Effector memory CD4-positive, alpha-beta T cell (primary cell): ENCODE measurements at regions not wholly inside any gene's neighbourhood (a gene's known extent, or its start where the extent isn't known, plus 50 kb on each side); places are given as distances from the start of the nearest gene placed in this dataset.

Experiments used
- DNase-seq, 3 donors: peaks; one replicate each; pipeline ENCODE4 v3.0.0-alpha.2; 2020
- H3K27ac ChIP-seq: 2 replicates; pipeline ENCODE4 v1.7.0; 2013; ENCODE audit warnings: mild to moderate bottlenecking, low read length, moderate library complexity; ENCODE audit not compliant: insufficient read depth, poor library complexity, severe bottlenecking
- H3K27me3 ChIP-seq: replicated peaks from 2 replicates; pipeline ENCODE4 v1.7.0; 2013; ENCODE audit warnings: mild to moderate bottlenecking, low read length; ENCODE audit not compliant: insufficient read depth, control insufficient read depth, poor library complexity, severe bottlenecking
- H3K36me3 ChIP-seq: 2 replicates; pipeline ENCODE4 v1.7.0; 2013; ENCODE audit warnings: mild to moderate bottlenecking, low read length, moderate library complexity; ENCODE audit not compliant: control insufficient read depth, insufficient read depth
- H3K4me1 ChIP-seq: 2 replicates; pipeline ENCODE4 v1.7.0; 2013; ENCODE audit warnings: low read length, mild to moderate bottlenecking; ENCODE audit not compliant: control insufficient read depth, insufficient read depth, poor library complexity, severe bottlenecking
- H3K4me3 ChIP-seq: 2 replicates; pipeline ENCODE4 v1.7.0; 2013; ENCODE audit warnings: low read length, low read depth, mild to moderate bottlenecking; ENCODE audit not compliant: insufficient read depth, poor library complexity, severe bottlenecking
- H3K9me3 ChIP-seq: 2 replicates; pipeline ENCODE4 v1.7.0; 2013; ENCODE audit warnings: mild to moderate bottlenecking, low read length, moderate library complexity; ENCODE audit not compliant: control insufficient read depth

GRCh38 chr10:4345877-4346646 is 479.9 kb upstream of the AKR1E2 start:
- Histone ChIP-seq H3K4me3 (no peak overlapping the region), H3K9me3 (no peaks in the 10 kb centered on the region), H3K27ac (no peak overlapping the region), H3K36me3 (no peaks in the 10 kb centered on the region), H3K27me3 (no peaks in the 10 kb centered on the region), H3K4me1 (no peaks in the 10 kb centered on the region)
- DNase-seq, result no peak

GRCh38 chr10:4344492-4344994 is 481.5 kb upstream of the AKR1E2 start:
- Histone ChIP-seq H3K27ac (no peak overlapping the region), H3K4me3 (no peak overlapping the region), H3K9me3 (no peaks in the 10 kb centered on the region), H3K27me3 (no peaks in the 10 kb centered on the region), H3K4me1 (no peaks in the 10 kb centered on the region), H3K36me3 (no peaks in the 10 kb centered on the region)
- no peak for DNase-seq

GRCh38 chr10:4343873-4344272 is 482.1 kb upstream of the AKR1E2 start:
- H3K36me3 ChIP-seq, result no peaks in the 10 kb centered on the region
- no peak overlapping the region for H3K4me3 ChIP-seq
- H3K27ac ChIP-seq, result no peak overlapping the region

GRCh38 chr10:4343091-4343490 is 482.9 kb upstream of the AKR1E2 start:
- no peak for DNase-seq
- Histone ChIP-seq H3K4me1 (no peaks in the 10 kb centered on the region), H3K27me3 (no peaks in the 10 kb centered on the region), H3K4me3 (no peak overlapping the region), H3K36me3 (no peaks in the 10 kb centered on the region), H3K9me3 (no peaks in the 10 kb centered on the region), H3K27ac (no peak overlapping the region)

More at GRCh38 chr10:4343873-4344272, 482.1 kb upstream of the AKR1E2 start:
- Histone ChIP-seq H3K27me3 (no peaks in the 10 kb centered on the region), H3K9me3 (no peaks in the 10 kb centered on the region), H3K4me1 (no peaks in the 10 kb centered on the region)
- no peak for DNase-seq

- Histone ChIP-seq H3K4me3 (no peak overlapping the region), H3K27me3 (no peaks in the 10 kb centered on the region), H3K36me3 (no peaks in the 10 kb centered on the region), H3K27ac (no peak overlapping the region), H3K9me3 (no peaks in the 10 kb centered on the region), H3K4me1 (no peaks in the 10 kb centered on the region)
- no peak for DNase-seq
These were observed 487.2 kb upstream of the AKR1E2 start for GRCh38 chr10:4338768-4339167.

GRCh38 chr10:4337563-4337962 is 488.4 kb upstream of the AKR1E2 start:
- Histone ChIP-seq H3K27ac (no peak overlapping the region), H3K36me3 (no peaks in the 10 kb centered on the region), H3K27me3 (no peaks in the 10 kb centered on the region), H3K9me3 (no peaks in the 10 kb centered on the region), H3K4me3 (no peak overlapping the region), H3K4me1 (no peaks in the 10 kb centered on the region)
- DNase-seq, result no peak

GRCh38 chr10:4334871-4335270 is 491.1 kb upstream of the AKR1E2 start:
- Histone ChIP-seq H3K27me3 (no peaks in the 10 kb centered on the region), H3K4me3 (no peak overlapping the region), H3K9me3 (no peaks in the 10 kb centered on the region), H3K4me1 (no peaks in the 10 kb centered on the region), H3K36me3 (no peaks in the 10 kb centered on the region), H3K27ac (no peak overlapping the region)
- DNase-seq, result no peak

- no peak for DNase-seq
- Histone ChIP-seq H3K4me3 (no peak overlapping the region), H3K9me3 (no peaks in the 10 kb centered on the region), H3K36me3 (no peaks in the 10 kb centered on the region), H3K4me1 (no peaks in the 10 kb centered on the region), H3K27me3 (no peaks in the 10 kb centered on the region), H3K27ac (no peak overlapping the region)
These were observed 492.0 kb upstream of the AKR1E2 start for GRCh38 chr10:4334015-4334414.

- Histone ChIP-seq H3K9me3 (no peaks in the 10 kb centered on the region), H3K4me3 (no peak overlapping the region), H3K27ac (no peak overlapping the region), H3K4me1 (no peaks in the 10 kb centered on the region), H3K36me3 (no peaks in the 10 kb centered on the region), H3K27me3 (no peaks in the 10 kb centered on the region)
- no peak for DNase-seq
These were observed 492.5 kb upstream of the AKR1E2 start for GRCh38 chr10:4333459-4333894.

- Histone ChIP-seq H3K36me3 (no peaks in the 10 kb centered on the region), H3K27me3 (no peaks in the 10 kb centered on the region), H3K4me1 (no peaks in the 10 kb centered on the region), H3K9me3 (no peaks in the 10 kb centered on the region), H3K4me3 (no peak overlapping the region), H3K27ac (no peak overlapping the region)
- DNase-seq, result no peak
These were observed 493.1 kb upstream of the AKR1E2 start for GRCh38 chr10:4332764-4333458.
